D341Med (cell line): ENCODE measurements at regions not wholly inside any gene's neighbourhood (a gene's known extent, or its start where the extent isn't known, plus 50 kb on each side); places are given as distances from the start of the nearest gene placed in this dataset.
"Not testable (repeated sequence)": the region's sequence is repeated elsewhere in the genome, so short reads cannot be mapped to it uniquely, and the experiment has no call there.

Source experiments
- DNase-seq: peaks from one replicate; pipeline ENCODE4 v3.0.0; 2012; ENCODE audit warnings: low spot score

- DNase-seq, result peak; percentile 78
Observed at GRCh38 chr11:16605894-16606783, 132.3 kb upstream of the C11orf58 start.

GRCh38 chr11:16605389-16605893, 133.0 kb upstream of the C11orf58 start:
- peak; percentile 39 for DNase-seq

- DNase-seq, result peak; percentile 73
Observed at GRCh38 chr11:16604794-16605388, 133.6 kb upstream of the C11orf58 start.

DNA sequence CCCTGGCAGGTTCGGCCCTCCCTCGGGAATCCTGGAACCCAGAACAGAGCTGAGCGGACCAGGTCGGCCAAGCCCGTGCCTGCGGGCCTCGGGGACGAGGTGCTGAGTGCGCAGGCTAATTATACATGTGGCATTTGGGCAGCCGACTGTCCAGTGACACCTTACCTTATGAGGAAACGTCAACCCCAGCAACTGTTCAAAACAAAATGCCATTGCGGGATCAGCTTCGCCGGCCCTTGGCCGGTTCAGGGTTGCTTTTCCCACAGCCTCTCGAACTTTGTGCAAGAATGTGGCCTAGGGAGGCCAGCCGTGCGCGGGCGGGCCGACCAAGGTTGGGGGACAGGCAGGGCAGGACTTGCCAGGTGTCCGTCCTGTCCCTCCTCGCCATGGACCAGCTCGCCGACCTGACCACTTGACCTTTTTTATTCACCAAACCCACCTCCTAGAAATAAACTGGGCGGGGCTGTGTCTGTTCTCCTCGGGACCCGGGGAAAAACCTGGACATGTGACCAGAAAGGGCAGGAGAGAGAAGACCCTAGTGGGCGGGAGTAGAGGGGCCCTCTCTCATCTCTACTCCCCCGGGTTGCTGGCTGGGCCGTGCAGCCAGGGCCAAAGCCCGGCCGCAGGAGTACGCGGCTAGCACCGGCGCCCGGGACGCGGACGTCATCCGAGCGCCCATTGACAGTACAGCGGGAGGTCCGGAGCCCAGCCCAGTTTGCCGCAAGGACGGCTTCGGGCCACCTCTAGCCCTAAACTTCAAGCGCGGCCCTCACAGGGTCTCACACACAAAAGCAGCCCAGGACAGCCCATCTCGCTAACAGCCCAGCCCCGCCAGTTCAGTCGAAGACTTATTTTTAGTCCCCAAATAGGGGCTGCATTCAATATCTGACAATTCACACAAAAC, 134.3 kb upstream of the C11orf58 start:
- DNase-seq, result peak; percentile 38

DNA sequence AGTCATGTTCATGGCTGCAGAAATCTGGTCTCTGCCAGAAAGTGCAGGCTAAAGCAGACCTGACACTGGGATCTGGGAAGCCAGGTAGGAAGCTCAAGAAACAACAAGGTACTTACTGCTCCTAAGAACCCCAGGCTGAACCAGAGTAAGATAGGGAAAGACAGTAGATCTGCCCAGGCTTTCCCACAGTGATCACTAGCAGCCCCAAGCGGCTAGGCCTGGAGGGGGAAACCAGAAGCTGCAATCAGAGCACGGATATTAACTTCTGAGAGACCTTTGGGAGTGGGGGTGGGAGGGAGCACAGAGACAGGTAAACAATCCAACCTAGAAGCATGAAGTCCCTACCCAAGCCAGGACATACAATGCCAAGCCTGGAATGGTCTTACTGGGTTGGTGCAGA, 135.2 kb upstream of the C11orf58 start:
- DNase-seq, result no peak

GRCh38 chr11:16598906-16599305, 139.5 kb upstream of the C11orf58 start:
- DNase-seq, result no peak

GRCh38 chr11:16598032-16598431, 140.4 kb upstream of the C11orf58 start:
- DNase-seq, result no peak

GRCh38 chr11:16596231-16596630, 142.2 kb upstream of the C11orf58 start:
- no peak for DNase-seq

GRCh38 chr11:16591157-16591556, 147.3 kb upstream of the C11orf58 start:
- no peak for DNase-seq

GRCh38 chr11:16587670-16588069, 150.8 kb upstream of the C11orf58 start:
- DNase-seq, result no peak

GRCh38 chr11:16584569-16584968, 153.9 kb upstream of the C11orf58 start:
- DNase-seq, result no peak

GRCh38 chr11:16581078-16581477, 157.4 kb upstream of the C11orf58 start:
- not testable (repeated sequence) for DNase-seq

DNA sequence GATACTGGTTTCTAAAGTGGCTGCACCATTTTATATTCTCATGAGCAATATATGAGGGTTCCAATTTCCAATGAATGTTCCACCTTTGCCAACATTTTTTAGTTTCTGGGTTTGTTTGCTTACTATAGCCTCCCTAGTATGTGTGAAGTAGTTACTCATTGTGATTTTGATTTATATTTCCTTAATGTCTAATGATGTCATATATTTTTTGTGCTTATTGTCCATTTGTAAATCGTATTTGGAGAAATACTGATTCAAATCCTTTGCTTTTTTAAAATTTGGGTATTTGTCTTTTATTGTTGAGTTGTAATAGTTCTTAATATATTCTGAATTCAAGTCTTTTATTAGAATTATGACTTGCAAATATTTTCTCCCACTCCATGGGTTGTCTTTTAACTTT, 161.0 kb upstream of the C11orf58 start:
- no peak for DNase-seq

DNA sequence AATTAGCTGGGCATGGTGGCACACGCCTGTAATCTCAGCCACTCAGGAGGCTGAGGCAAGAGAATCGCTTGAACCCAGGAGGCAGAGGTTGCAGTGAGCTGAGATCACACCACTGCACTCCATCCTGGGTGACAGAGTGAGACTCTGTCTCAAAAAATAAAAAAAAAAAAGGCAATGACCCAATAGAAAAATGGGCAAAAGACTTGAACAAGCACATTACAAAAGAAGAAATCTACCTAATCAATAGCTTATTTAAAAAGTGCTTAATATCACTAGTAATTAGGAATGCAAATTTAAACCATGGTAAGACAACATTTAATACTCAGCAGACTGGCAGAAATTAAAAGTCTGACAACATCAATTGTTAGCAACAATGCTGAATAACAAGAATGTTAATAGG, 163.6 kb upstream of the C11orf58 start:
- DNase-seq, result not testable (repeated sequence)

GRCh38 chr11:16572945-16573344, 165.5 kb upstream of the C11orf58 start:
- DNase-seq, result no peak

DNA sequence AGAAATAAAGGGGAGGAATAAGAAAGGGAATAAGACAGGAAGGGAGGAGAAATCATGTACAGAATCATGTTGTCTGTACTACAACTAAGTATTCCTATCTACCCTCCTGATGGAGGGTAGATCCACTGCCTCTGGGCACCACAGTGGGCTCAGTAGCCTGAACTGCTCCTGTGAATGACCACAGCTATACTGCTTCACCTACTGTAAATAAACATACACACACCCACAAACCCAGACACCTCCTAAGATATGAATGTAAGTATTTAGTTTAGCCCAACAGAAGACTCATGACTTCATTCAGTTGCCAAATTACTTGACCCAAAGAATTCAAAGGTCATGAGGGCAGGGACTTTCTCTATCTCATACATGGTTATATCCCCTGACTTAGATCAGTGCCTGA, 177.3 kb upstream of the C11orf58 start:
- DNase-seq, result no peak

DNA sequence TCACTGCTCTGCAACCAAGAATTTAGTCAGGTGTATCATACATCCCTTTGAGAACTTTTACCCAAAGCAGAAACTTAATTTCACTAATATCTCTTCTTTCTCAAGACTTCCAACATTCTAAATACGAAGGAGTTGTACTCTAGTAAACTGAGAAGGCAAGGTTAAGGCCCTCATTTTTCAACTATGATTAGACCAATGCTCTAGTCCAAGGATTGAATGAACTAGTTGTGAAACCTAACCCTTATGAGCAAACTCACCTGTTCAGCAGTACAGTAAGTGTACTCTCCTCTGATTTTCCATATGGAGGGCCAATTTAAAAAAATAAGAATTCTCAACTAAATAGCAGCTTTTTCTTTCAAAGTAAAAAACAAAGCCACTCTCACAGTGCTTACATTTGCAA, 180.0 kb upstream of the C11orf58 start:
- DNase-seq, result no peak

DNA sequence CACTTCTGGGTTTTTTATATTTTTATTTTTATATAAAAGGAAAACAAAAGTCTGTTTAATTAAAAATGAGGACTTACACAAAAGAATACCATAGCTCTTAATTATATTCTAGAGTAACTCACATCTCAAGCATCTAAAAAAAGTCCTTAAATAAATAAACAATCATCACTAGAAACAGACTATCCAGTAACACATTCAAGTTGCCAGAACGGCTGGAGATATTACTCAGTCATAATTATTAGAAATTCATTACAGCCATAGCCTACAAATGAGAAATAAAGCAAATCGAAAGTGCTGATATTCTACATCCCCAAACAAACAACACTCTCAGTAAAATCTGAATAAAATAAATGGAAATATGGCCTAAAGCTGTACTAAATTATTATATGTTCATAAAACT, 182.5 kb upstream of the C11orf58 start:
- DNase-seq, result no peak

DNA sequence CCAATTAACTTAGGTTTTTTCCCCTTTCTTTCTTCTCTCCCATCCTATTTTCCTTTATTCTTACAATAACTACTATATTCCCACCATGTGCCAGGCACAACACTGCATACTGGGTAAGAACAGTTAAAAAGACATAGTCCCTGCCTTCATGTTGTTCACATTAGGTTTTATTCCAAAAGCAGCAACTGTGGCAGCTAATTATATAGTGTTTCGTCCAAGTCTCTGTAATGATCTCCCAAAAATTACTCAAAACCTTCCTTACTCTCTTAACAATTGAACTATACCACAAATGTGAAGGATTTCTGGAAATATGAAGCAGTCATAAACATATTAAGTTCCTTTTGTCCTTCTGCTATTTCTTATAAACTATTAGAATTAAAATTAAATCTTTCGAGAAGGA, 184.1 kb upstream of the C11orf58 start:
- DNase-seq, result no peak

GRCh38 chr11:16547879-16548278, 190.6 kb upstream of the C11orf58 start:
- DNase-seq, result no peak

GRCh38 chr11:16543642-16544041, 187.3 kb upstream of the SOX6 start:
- no peak for DNase-seq

- DNase-seq, result no peak
Observed at GRCh38 chr11:16542353-16542752, 186.0 kb upstream of the SOX6 start.
